ENCODE measurements at regions not wholly inside any gene's neighbourhood (a gene's known extent, or its start where the extent isn't known, plus 50 kb on each side); places are given as distances from the start of the nearest gene placed in this dataset.

- DNase-seq (ENCODE audit: low spot score) = no peak
- Histone ChIP-seq H3K4me1 (ENCODE audit: insufficient read depth, low read length, poor library complexity, severe bottlenecking) (peaks cover 6% of the 10 kb centered on the region), H3K9me3 (ENCODE audit: low read depth, low read length, poor library complexity, severe bottlenecking) (no peaks in the 10 kb centered on the region), H3K4me3 (ENCODE audit: low read depth, low read length, poor library complexity, severe bottlenecking) (no peak overlapping the region), H3K36me3 (ENCODE audit: insufficient read depth, low read length, poor library complexity, severe bottlenecking) (no peaks in the 10 kb centered on the region), H3K27ac (ENCODE audit: low read depth, low read length, poor library complexity, severe bottlenecking) (no peak overlapping the region), H3K27me3 (replicated peaks; ENCODE audit: insufficient read depth, low read depth, low read length, poor library complexity) (no peaks in the 10 kb centered on the region)
- ChIA-PET POLR2A (ENCODE audit: low non-redundant PET) (interaction anchor here (0.7 kb wide), 1 partner anchor 58 kb away, joined by 3 read pairs; no protein-coding TSS in a partner anchor), CTCF (no interaction called here)
- BruUV-seq (replicated peaks) = no TSS peak
- intact Hi-C loops (cut with micrococcal nuclease; ENCODE audit: unreplicated experiment) = no loop called here
- TF ChIP-seq EZH2 (IDR thresholded peaks at IDR 0.05; ENCODE audit: borderline replicate concordance, low read depth, low read length, poor library complexity, severe bottlenecking) = no peak
- TF ChIP-seq CTCF (conservative IDR thresholded peaks at IDR 0.05; ENCODE audit: low read depth, low read length) = no peak
Measured at GRCh38 chr7:106482091-106482490, 178.9 kb downstream of the CCDC71L start.

- H3K36me3 ChIP-seq (ENCODE audit: insufficient read depth, low read length, poor library complexity, severe bottlenecking) = no peaks in the 10 kb centered on the region
- BruUV-seq (replicated peaks) = no TSS peak
- H3K27ac ChIP-seq (ENCODE audit: low read depth, low read length, poor library complexity, severe bottlenecking) = no peak overlapping the region
- peaks cover 6% of the 10 kb centered on the region for H3K4me1 ChIP-seq (ENCODE audit: insufficient read depth, low read length, poor library complexity, severe bottlenecking)
- no peaks in the 10 kb centered on the region for H3K27me3 ChIP-seq (replicated peaks; ENCODE audit: insufficient read depth, low read depth, low read length, poor library complexity)
- no peak for TF ChIP-seq EZH2 (IDR thresholded peaks at IDR 0.05; ENCODE audit: borderline replicate concordance, low read depth, low read length, poor library complexity, severe bottlenecking)
- TF ChIP-seq CTCF (conservative IDR thresholded peaks at IDR 0.05; ENCODE audit: low read depth, low read length) = no peak
- intact Hi-C loops (cut with micrococcal nuclease; ENCODE audit: unreplicated experiment) = no loop called here
- DNase-seq (ENCODE audit: low spot score) = no peak
- no peak overlapping the region for H3K4me3 ChIP-seq (ENCODE audit: low read depth, low read length, poor library complexity, severe bottlenecking)
- ChIA-PET CTCF (no interaction called here), POLR2A (ENCODE audit: low non-redundant PET) (no interaction called here)
- H3K9me3 ChIP-seq (ENCODE audit: low read depth, low read length, poor library complexity, severe bottlenecking) = no peaks in the 10 kb centered on the region
Measured at GRCh38 chr7:106480616-106481031, 180.3 kb downstream of the CCDC71L start.

- H3K36me3 ChIP-seq (ENCODE audit: insufficient read depth, low read length, poor library complexity, severe bottlenecking) = no peaks in the 10 kb centered on the region
- H3K9me3 ChIP-seq (ENCODE audit: low read depth, low read length, poor library complexity, severe bottlenecking) = no peaks in the 10 kb centered on the region
- no peak for TF ChIP-seq CTCF (conservative IDR thresholded peaks at IDR 0.05; ENCODE audit: low read depth, low read length)
- TF ChIP-seq EZH2 (IDR thresholded peaks at IDR 0.05; ENCODE audit: borderline replicate concordance, low read depth, low read length, poor library complexity, severe bottlenecking) = no peak
- no peak overlapping the region for H3K27ac ChIP-seq (ENCODE audit: low read depth, low read length, poor library complexity, severe bottlenecking)
- BruUV-seq (replicated peaks) = no TSS peak
- no peak for DNase-seq (ENCODE audit: low spot score)
- H3K4me3 ChIP-seq (ENCODE audit: low read depth, low read length, poor library complexity, severe bottlenecking) = no peak overlapping the region
- CTCF ChIA-PET = no interaction called here
- no peaks in the 10 kb centered on the region for H3K27me3 ChIP-seq (replicated peaks; ENCODE audit: insufficient read depth, low read depth, low read length, poor library complexity)
- intact Hi-C loops (cut with micrococcal nuclease; ENCODE audit: unreplicated experiment) = no loop called here
- POLR2A ChIA-PET (ENCODE audit: low non-redundant PET) = no interaction called here
- H3K4me1 ChIP-seq (ENCODE audit: insufficient read depth, low read length, poor library complexity, severe bottlenecking) = peaks cover 6% of the 10 kb centered on the region
Measured at GRCh38 chr7:106480161-106480579, 180.8 kb downstream of the CCDC71L start.

Measured in A673 (cell line).